Right lobe of liver (tissue), 6 donors: ENCODE measurements at regions not wholly inside any gene's neighbourhood (a gene's known extent, or its start where the extent isn't known, plus 50 kb on each side); places are given as distances from the start of the nearest gene placed in this dataset.

Source experiments
- ATAC-seq, 4 donors: fragments of 200-7000 bp; cut with Tn5 transposase; one replicate each; pipeline ENCODE4 v1.9.1; 2020; ENCODE audit warnings: mild to moderate bottlenecking in 4 of 4, moderate library complexity in 4 of 4
- DNase-seq, 3 donors: peaks; one replicate each; pipeline ENCODE4 v3.0.0-alpha.2; 2020
- H3K27ac ChIP-seq, 3 donors: fragments of 200-600 bp; one replicate each; pipeline ENCODE4 v1.8.0; 2022
- H3K27me3 ChIP-seq, 2 donors: fragments of 200-600 bp; one replicate each; pipeline ENCODE4 v1.8.0; 2022
- H3K36me3 ChIP-seq, 4 donors: fragments of 200-600 bp; sonication (generic) in 1 of 4; one replicate each; pipeline versions ENCODE4 v1.5.1 to v1.8.0; 2017 to 2022; ENCODE audit warnings: control low read depth in 1 of 4
- H3K4me1 ChIP-seq, 4 donors: fragments of 200-600 bp; sonication (generic) in 1 of 4; one replicate each; pipeline versions ENCODE4 v1.5.1 to v1.8.0; 2017 to 2022; ENCODE audit warnings: control low read depth in 1 of 4
- H3K4me3 ChIP-seq, 3 donors: fragments of 200-600 bp; one replicate each; pipeline ENCODE4 v1.8.0; 2022
- H3K9me3 ChIP-seq, 4 donors: fragments of 200-600 bp; sonication (generic) in 1 of 4; one replicate each; pipeline versions ENCODE4 v1.5.1 to v1.8.0; 2017 to 2022; ENCODE audit warnings: control low read depth in 1 of 4
- POLR2A ChIP-seq: fragments of 450-650 bp; IDR thresholded peaks from one replicate; pipeline ENCODE4 v1.6.1; 2017; ENCODE audit warnings: antibody characterized with exemption, mild to moderate bottlenecking
- WGBS: methylation state at CpG from one replicate; pipeline ENCODE4 v1.1.6; 2018; ENCODE audit warnings: low coverage, low lambda C conversion rate; ENCODE audit not compliant: insufficient coverage; ENCODE audit errors: missing lambda C conversion rate; 5-methylcytosine and 5-hydroxymethylcytosine counted together
- intact Hi-C, 2 donors: fragments of 100-400 bp; cut with DNase I; formaldehyde crosslinking; loops; one replicate each; pipeline versions ENCODE4 v1.11.2 to v1.14.1; 2022
- TF ChIP-seq, protein P1 (sequence below), 4 donors: fragments of 200-600 bp in 3 of 4; fragments of 450-650 bp in 1 of 4; IDR thresholded peaks; one replicate each; pipeline versions ENCODE4 v1.5.1 to v1.8.0; 2016 to 2022; ENCODE audit warnings: antibody characterized with exemption in 4 of 4, mild to moderate bottlenecking in 2 of 4
- donor health status: DM: no; HTN: yes; CAD: no.
- donor health status: DM: no; HTN: no; CAD: no.
- donor health status: DM: no; HTN: no; CAD: no.
- donor health status: DM: no; HTN: yes; CAD: no.
- donor health status: DM: no; HTN: yes; CAD: no.

DNA sequence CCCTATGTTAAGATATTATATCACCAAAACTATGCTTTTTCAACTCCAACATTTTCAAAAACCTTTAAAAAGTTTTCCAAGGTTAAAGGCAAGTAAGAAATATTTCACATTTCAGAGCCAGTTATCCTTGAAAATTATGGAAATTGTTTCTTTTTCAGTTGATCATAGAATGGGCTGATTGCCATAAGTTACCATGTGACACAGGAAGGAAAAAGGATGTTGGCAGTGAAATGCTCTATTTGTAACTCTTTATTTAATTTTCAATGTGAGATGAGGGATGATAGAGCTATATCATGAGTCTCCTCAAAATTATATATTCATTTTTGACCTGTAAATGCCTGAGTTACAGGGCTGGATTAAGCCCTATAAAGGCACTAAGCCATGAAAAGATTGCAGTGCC, 93.0 kb upstream of the PLS3 start:
- H3K9me3 ChIP-seq, result no peaks in the 10 kb centered on the region
- no peak overlapping the region for H3K4me3 ChIP-seq
- H3K27ac ChIP-seq, result no peak overlapping the region
- no peak for TF ChIP-seq POLR2A
- TF ChIP-seq, protein P1, sequence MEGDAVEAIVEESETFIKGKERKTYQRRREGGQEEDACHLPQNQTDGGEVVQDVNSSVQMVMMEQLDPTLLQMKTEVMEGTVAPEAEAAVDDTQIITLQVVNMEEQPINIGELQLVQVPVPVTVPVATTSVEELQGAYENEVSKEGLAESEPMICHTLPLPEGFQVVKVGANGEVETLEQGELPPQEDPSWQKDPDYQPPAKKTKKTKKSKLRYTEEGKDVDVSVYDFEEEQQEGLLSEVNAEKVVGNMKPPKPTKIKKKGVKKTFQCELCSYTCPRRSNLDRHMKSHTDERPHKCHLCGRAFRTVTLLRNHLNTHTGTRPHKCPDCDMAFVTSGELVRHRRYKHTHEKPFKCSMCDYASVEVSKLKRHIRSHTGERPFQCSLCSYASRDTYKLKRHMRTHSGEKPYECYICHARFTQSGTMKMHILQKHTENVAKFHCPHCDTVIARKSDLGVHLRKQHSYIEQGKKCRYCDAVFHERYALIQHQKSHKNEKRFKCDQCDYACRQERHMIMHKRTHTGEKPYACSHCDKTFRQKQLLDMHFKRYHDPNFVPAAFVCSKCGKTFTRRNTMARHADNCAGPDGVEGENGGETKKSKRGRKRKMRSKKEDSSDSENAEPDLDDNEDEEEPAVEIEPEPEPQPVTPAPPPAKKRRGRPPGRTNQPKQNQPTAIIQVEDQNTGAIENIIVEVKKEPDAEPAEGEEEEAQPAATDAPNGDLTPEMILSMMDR (IDR thresholded peaks at IDR 0.05), result no peak
- H3K36me3 ChIP-seq, result no peaks in the 10 kb centered on the region
- ATAC-seq, result no peak
- H3K4me1 ChIP-seq, result no peaks in the 10 kb centered on the region
- intact Hi-C loops, result no loop called here
- DNase-seq, result no peak
- H3K27me3 ChIP-seq, result no peaks in the 10 kb centered on the region

DNA sequence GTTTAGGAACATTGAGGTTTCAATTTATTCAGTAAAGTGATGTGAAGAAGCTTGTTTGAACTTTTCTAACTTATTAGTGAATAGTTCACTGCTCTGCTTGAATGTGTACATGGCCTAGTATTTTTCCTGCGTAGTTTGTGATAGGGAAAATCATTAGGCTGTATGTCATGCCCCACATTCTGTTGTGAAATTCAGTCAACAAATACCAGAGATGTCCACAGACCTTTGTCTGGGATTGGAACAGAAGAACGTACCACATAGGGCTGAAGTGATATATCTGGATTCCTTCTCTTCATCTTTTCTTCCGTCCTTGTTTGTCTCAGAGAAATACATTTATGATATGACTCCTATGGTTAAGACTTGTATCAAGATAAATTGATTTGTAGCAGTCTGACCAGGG, 88.8 kb upstream of the PLS3 start:
- H3K4me1 ChIP-seq, result no peaks in the 10 kb centered on the region
- H3K27ac ChIP-seq, result peak overlapping the region in 1 of 3 donors; percentile 57
- H3K36me3 ChIP-seq, result no peaks in the 10 kb centered on the region
- no peaks in the 10 kb centered on the region for H3K9me3 ChIP-seq
- 33% methylated on average over 3 of the region's 3 CpGs for WGBS
- DNase-seq (no peak), ATAC-seq (peak; percentile 90 to 96 (median 94))
- no peak overlapping the region for H3K4me3 ChIP-seq
- intact Hi-C loops, result no loop called here
- H3K27me3 ChIP-seq, result no peaks in the 10 kb centered on the region
- TF ChIP-seq, protein P1 (IDR thresholded peaks at IDR 0.05), result no peak
- TF ChIP-seq POLR2A, result no peak

DNA sequence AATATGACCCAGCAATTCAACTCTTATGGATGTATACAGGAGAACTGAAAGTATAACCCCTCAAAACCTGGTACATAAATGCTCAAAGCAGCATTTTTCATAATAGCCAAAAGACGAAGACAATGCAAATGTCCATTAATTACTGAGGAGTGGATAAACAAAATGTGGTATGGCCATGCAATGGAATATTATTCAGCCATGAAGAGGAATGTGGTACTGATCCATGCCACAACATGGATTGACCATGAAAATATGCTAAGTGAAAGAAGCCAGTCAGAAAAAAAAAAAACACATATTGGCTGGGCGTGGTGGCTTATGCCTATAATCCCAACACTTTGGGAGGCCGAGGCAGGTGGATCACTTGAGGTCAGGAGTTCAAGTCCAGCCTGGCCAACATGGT, 74.5 kb upstream of the PLS3 start:
- no peak overlapping the region for H3K4me3 ChIP-seq
- intact Hi-C loops, result no loop called here
- WGBS, result 73% methylated on average over 3 of the region's 3 CpGs
- H3K9me3 ChIP-seq, result no peaks in the 10 kb centered on the region
- H3K4me1 ChIP-seq, result no peaks in the 10 kb centered on the region
- H3K27me3 ChIP-seq, result no peaks in the 10 kb centered on the region
- no peak overlapping the region for H3K27ac ChIP-seq
- TF ChIP-seq, protein P1 (IDR thresholded peaks at IDR 0.05), result no peak
- TF ChIP-seq POLR2A, result no peak
- H3K36me3 ChIP-seq, result no peaks in the 10 kb centered on the region
- no peak for ATAC-seq
- DNase-seq, result no peak

DNA sequence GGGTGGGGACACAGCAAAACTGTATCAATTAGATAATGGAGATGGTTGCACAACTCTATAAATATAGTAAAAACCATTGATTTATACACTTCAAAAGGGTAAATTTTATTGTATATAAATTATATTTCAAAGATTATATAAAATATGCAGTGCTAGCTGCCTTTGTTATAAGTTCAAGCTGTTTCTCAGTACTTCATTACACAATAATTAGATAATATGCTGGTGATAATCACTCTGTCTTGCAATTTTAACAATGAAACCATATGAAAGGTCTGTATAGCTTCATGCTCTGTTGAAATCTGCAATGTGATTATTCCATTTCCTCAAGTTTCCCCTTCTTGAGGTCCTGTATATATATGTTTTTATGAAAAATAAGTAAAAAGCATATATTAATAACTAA, 73.4 kb upstream of the PLS3 start:
- no peak for TF ChIP-seq POLR2A
- TF ChIP-seq, protein P1 (IDR thresholded peaks at IDR 0.05), result no peak
- Histone ChIP-seq H3K4me1 (peaks cover 0 to 3% (median 0%) of the 10 kb centered on the region in 4 donors), H3K27me3 (no peaks in the 10 kb centered on the region), H3K27ac (no peak overlapping the region), H3K36me3 (no peaks in the 10 kb centered on the region), H3K4me3 (no peak overlapping the region), H3K9me3 (no peaks in the 10 kb centered on the region)
- ATAC-seq, result no peak
- DNase-seq, result no peak
- intact Hi-C loops, result no loop called here

- TF ChIP-seq POLR2A, result no peak
- TF ChIP-seq, protein P1 (IDR thresholded peaks at IDR 0.05), result no peak
- ATAC-seq, result peak in 3 of 4 donors; percentile 13 to 49 (median 48)
- no peaks in the 10 kb centered on the region for H3K27me3 ChIP-seq
- peaks cover 0 to 6% (median 0%) of the 10 kb centered on the region in 4 donors for H3K4me1 ChIP-seq
- 7% methylated on average over 1 of the region's 1 CpG for WGBS
- H3K4me3 ChIP-seq, result no peak overlapping the region
- DNase-seq, result no peak
- H3K36me3 ChIP-seq, result no peaks in the 10 kb centered on the region
- intact Hi-C loops, result no loop called here
- no peaks in the 10 kb centered on the region for H3K9me3 ChIP-seq
- no peak overlapping the region for H3K27ac ChIP-seq
These were observed 70.2 kb upstream of the PLS3 start for GRCh38 chrX:115490814-115491213.
